ENCODE measurements at regions not wholly inside any gene's neighbourhood (a gene's known extent, or its start where the extent isn't known, plus 50 kb on each side); places are given as distances from the start of the nearest gene placed in this dataset.

DNA sequence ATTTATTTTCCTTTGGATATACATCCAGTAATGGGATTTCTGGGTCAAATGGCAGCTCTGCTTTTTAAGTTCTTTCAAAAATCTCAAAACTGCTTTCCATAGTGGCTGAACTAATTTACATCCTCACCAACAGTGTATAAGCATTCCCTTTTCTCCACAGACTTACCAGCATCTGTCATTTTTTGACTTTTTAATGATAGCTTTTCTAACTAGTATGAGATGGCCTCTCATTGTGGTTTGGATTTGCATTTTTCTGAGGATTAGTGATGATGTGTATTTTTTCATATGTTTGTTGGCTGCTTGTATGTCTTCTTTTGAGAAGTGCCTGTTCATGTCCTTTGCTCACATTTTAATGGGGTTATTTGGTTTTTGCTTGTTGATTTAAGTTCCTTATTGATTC lies 90.0 kb upstream of the HMHB1 start:
- H3K36me3 ChIP-seq (ENCODE audit: control insufficient read depth, insufficient read depth, low read length), result no peaks in the 10 kb centered on the region
- CTCF ChIA-PET, result no interaction called here
- TF ChIP-seq SIN3A (IDR thresholded peaks at IDR 0.05; ENCODE audit: borderline replicate concordance, insufficient read depth, low read depth, low read length), result no peak
- TF ChIP-seq POLR2AphosphoS5 (IDR thresholded peaks at IDR 0.05; ENCODE audit: low read depth, low read length), result no peak
- TF ChIP-seq, protein P1, sequence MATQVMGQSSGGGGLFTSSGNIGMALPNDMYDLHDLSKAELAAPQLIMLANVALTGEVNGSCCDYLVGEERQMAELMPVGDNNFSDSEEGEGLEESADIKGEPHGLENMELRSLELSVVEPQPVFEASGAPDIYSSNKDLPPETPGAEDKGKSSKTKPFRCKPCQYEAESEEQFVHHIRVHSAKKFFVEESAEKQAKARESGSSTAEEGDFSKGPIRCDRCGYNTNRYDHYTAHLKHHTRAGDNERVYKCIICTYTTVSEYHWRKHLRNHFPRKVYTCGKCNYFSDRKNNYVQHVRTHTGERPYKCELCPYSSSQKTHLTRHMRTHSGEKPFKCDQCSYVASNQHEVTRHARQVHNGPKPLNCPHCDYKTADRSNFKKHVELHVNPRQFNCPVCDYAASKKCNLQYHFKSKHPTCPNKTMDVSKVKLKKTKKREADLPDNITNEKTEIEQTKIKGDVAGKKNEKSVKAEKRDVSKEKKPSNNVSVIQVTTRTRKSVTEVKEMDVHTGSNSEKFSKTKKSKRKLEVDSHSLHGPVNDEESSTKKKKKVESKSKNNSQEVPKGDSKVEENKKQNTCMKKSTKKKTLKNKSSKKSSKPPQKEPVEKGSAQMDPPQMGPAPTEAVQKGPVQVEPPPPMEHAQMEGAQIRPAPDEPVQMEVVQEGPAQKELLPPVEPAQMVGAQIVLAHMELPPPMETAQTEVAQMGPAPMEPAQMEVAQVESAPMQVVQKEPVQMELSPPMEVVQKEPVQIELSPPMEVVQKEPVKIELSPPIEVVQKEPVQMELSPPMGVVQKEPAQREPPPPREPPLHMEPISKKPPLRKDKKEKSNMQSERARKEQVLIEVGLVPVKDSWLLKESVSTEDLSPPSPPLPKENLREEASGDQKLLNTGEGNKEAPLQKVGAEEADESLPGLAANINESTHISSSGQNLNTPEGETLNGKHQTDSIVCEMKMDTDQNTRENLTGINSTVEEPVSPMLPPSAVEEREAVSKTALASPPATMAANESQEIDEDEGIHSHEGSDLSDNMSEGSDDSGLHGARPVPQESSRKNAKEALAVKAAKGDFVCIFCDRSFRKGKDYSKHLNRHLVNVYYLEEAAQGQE (IDR thresholded peaks at IDR 0.05; ENCODE audit: insufficient read depth in 1 of 2, low read depth in 2 of 2, low read length in 1 of 2), result no peak
- TF ChIP-seq, protein P2, sequence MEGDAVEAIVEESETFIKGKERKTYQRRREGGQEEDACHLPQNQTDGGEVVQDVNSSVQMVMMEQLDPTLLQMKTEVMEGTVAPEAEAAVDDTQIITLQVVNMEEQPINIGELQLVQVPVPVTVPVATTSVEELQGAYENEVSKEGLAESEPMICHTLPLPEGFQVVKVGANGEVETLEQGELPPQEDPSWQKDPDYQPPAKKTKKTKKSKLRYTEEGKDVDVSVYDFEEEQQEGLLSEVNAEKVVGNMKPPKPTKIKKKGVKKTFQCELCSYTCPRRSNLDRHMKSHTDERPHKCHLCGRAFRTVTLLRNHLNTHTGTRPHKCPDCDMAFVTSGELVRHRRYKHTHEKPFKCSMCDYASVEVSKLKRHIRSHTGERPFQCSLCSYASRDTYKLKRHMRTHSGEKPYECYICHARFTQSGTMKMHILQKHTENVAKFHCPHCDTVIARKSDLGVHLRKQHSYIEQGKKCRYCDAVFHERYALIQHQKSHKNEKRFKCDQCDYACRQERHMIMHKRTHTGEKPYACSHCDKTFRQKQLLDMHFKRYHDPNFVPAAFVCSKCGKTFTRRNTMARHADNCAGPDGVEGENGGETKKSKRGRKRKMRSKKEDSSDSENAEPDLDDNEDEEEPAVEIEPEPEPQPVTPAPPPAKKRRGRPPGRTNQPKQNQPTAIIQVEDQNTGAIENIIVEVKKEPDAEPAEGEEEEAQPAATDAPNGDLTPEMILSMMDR (IDR thresholded peaks at IDR 0.05), result no peak
- TF ChIP-seq TCF7L2 (IDR thresholded peaks at IDR 0.05; ENCODE audit: low read depth, low read length), result no peak
- BruUV-seq (replicated peaks), result no TSS peak
- no peaks in the 10 kb centered on the region for H3K27me3 ChIP-seq (ENCODE audit: control insufficient read depth, insufficient read depth, low read length)
- intact Hi-C loops (cut with micrococcal nuclease; ENCODE audit: unreplicated experiment) (no loop called here), in situ Hi-C loops (cut with HindIII; ENCODE audit: low pct_unique_long_range_greater_than_20kb, low sequenced_read_pairs) (no loop called here)
- no peaks in the 10 kb centered on the region for H3K4me1 ChIP-seq (ENCODE audit: control insufficient read depth, insufficient read depth, low read length)
- H3K27ac ChIP-seq (ENCODE audit: low read length), result no peak overlapping the region
- no peak for DNase-seq (ENCODE audit: low read depth, low spot score)
- no peak for ATAC-seq
- POLR2A ChIA-PET, result no interaction called here
- no peaks in the 10 kb centered on the region for H3K9me3 ChIP-seq (ENCODE audit: control insufficient read depth, insufficient read depth, low read depth, low read length)
- H3K4me3 ChIP-seq (ENCODE audit: low read depth in 2 of 2, low read length in 2 of 2), result no peak overlapping the region

DNA sequence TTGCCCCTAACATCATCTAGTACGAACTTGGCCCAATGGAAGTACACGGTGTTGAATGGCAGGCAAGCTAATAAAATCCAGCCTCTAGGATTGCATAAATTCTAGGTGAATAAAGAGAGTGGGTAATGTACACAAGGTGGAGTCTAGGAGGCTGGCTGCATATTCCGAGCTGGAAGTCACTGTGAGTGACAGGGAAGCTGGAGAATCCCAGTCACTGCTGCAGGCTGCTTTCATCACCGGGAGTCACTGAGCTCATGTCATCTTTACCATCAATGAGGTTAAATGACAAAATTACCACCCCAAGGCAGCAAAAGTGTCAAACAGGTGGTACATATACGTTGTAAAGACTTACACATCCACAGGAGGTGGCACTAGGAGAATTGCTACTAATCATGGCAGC lies 91.3 kb upstream of the HMHB1 start:
- H3K27me3 ChIP-seq (ENCODE audit: control insufficient read depth, insufficient read depth, low read length), result no peaks in the 10 kb centered on the region
- no TSS peak for BruUV-seq (replicated peaks)
- no peak for TF ChIP-seq SIN3A (IDR thresholded peaks at IDR 0.05; ENCODE audit: borderline replicate concordance, insufficient read depth, low read depth, low read length)
- no peak for TF ChIP-seq TCF7L2 (IDR thresholded peaks at IDR 0.05; ENCODE audit: low read depth, low read length)
- TF ChIP-seq POLR2AphosphoS5 (IDR thresholded peaks at IDR 0.05; ENCODE audit: low read depth, low read length), result no peak
- TF ChIP-seq, protein P1 (IDR thresholded peaks at IDR 0.05; ENCODE audit: insufficient read depth in 1 of 2, low read depth in 2 of 2, low read length in 1 of 2), result no peak
- TF ChIP-seq, protein P2 (IDR thresholded peaks at IDR 0.05), result no peak
- no peaks in the 10 kb centered on the region for H3K4me1 ChIP-seq (ENCODE audit: control insufficient read depth, insufficient read depth, low read length)
- POLR2A ChIA-PET, result no interaction called here
- H3K36me3 ChIP-seq (ENCODE audit: control insufficient read depth, insufficient read depth, low read length), result no peaks in the 10 kb centered on the region
- intact Hi-C loops (cut with micrococcal nuclease; ENCODE audit: unreplicated experiment) (no loop called here), in situ Hi-C loops (cut with HindIII; ENCODE audit: low pct_unique_long_range_greater_than_20kb, low sequenced_read_pairs) (no loop called here)
- H3K9me3 ChIP-seq (ENCODE audit: control insufficient read depth, insufficient read depth, low read depth, low read length), result no peaks in the 10 kb centered on the region
- no peak overlapping the region for H3K4me3 ChIP-seq (ENCODE audit: low read depth in 2 of 2, low read length in 2 of 2)
- ATAC-seq (no peak), DNase-seq (ENCODE audit: low read depth, low spot score) (no peak)
- no peak overlapping the region for H3K27ac ChIP-seq (ENCODE audit: low read length)
- CTCF ChIA-PET, result no interaction called here
